H9 (cell line): ENCODE measurements at regions not wholly inside any gene's neighbourhood (a gene's known extent, or its start where the extent isn't known, plus 50 kb on each side); places are given as distances from the start of the nearest gene placed in this dataset.
"Not testable (repeated sequence)": the region's sequence is repeated elsewhere in the genome, so short reads cannot be mapped to it uniquely, and the experiment has no call there.

Experiments used
- DNase-seq: peaks from one replicate; pipeline ENCODE4 v3.0.0-alpha.2; 2017
- H2AFZ ChIP-seq: one replicate; pipeline ENCODE4 v1.6.1; 2013; ENCODE audit warnings: mild to moderate bottlenecking, low read length, control low read depth, moderate library complexity
- H2AK5ac ChIP-seq: 2 replicates; pipeline ENCODE4 v1.6.1; 2013; ENCODE audit warnings: low read length, control low read depth, mixed read lengths; ENCODE audit not compliant: insufficient read length
- H2BK120ac ChIP-seq: one replicate; pipeline ENCODE4 v1.6.1; 2013; ENCODE audit warnings: low read depth, mild to moderate bottlenecking, low read length, control low read depth, inconsistent platforms; ENCODE audit not compliant: poor library complexity, severe bottlenecking
- H2BK12ac ChIP-seq: 2 replicates; pipeline ENCODE4 v1.6.1; 2013; ENCODE audit warnings: low read length, control low read depth, mixed read lengths, low read depth; ENCODE audit not compliant: insufficient read length
- H2BK15ac ChIP-seq: 2 replicates; pipeline ENCODE4 v1.6.1; 2013; ENCODE audit warnings: low read depth, low read length, control low read depth
- H2BK20ac ChIP-seq: one replicate; pipeline ENCODE4 v1.6.1; 2013; ENCODE audit warnings: low read depth, mild to moderate bottlenecking, low read length, control low read depth, inconsistent platforms; ENCODE audit not compliant: poor library complexity, severe bottlenecking
- H2BK5ac ChIP-seq: 2 replicates; pipeline ENCODE4 v1.6.1; 2013; ENCODE audit warnings: low read length, control low read depth, mixed read lengths; ENCODE audit not compliant: insufficient read length
- H3K14ac ChIP-seq: 2 replicates; pipeline ENCODE4 v1.6.1; 2013; ENCODE audit warnings: low read length, control low read depth; ENCODE audit not compliant: insufficient read depth
- H3K18ac ChIP-seq: 2 replicates; pipeline ENCODE4 v1.6.1; 2013; ENCODE audit warnings: low read depth, mild to moderate bottlenecking, mixed read lengths, low read length, control low read depth; ENCODE audit not compliant: insufficient read length
- H3K23ac ChIP-seq: 2 replicates; pipeline ENCODE4 v1.6.1; 2013; ENCODE audit warnings: low read length, control low read depth, mixed read lengths, low read depth; ENCODE audit not compliant: insufficient read length
- H3K23me2 ChIP-seq: 2 replicates; pipeline ENCODE4 v1.6.1; 2013; ENCODE audit warnings: low read depth, mild to moderate bottlenecking, mixed read lengths, low read length, control low read depth; ENCODE audit not compliant: insufficient read length, poor library complexity, severe bottlenecking
- H3K27ac ChIP-seq: 2 replicates; pipeline ENCODE4 v1.5.1; 2013; ENCODE audit warnings: low read length, control low read depth, mixed read lengths, low read depth; ENCODE audit not compliant: insufficient read length
- H3K27me3 ChIP-seq: 2 replicates; pipeline ENCODE4 v1.6.1; 2013; ENCODE audit warnings: low read length, control low read depth, inconsistent platforms; ENCODE audit not compliant: insufficient read depth
- H3K4ac ChIP-seq: 2 replicates; pipeline ENCODE4 v1.6.1; 2013; ENCODE audit warnings: low read depth, mild to moderate bottlenecking, control low read depth, inconsistent platforms, low read length, moderate library complexity
- H3K4me1 ChIP-seq: 2 replicates; pipeline ENCODE4 v1.6.1; 2013; ENCODE audit warnings: low read length, control low read depth, inconsistent platforms; ENCODE audit not compliant: insufficient read depth
- H3K4me2 ChIP-seq: 2 replicates; pipeline ENCODE4 v1.6.1; 2013; ENCODE audit warnings: low read length, control low read depth, mixed read lengths; ENCODE audit not compliant: insufficient read length, insufficient read depth
- H3K56ac ChIP-seq: 2 replicates; pipeline ENCODE4 v1.6.1; 2013; ENCODE audit warnings: low read depth, mild to moderate bottlenecking, mixed read lengths, low read length, control low read depth; ENCODE audit not compliant: insufficient read length
- H3K79me1 ChIP-seq: 2 replicates; pipeline ENCODE4 v1.6.1; 2013; ENCODE audit warnings: low read depth, mild to moderate bottlenecking, moderate library complexity, low read length, control low read depth, inconsistent platforms; ENCODE audit not compliant: insufficient read depth, poor library complexity, severe bottlenecking
- H3K79me2 ChIP-seq: 2 replicates; pipeline ENCODE4 v1.6.1; 2013; ENCODE audit warnings: low read length, control low read depth, inconsistent platforms; ENCODE audit not compliant: insufficient read depth
- H3K9ac ChIP-seq: 2 replicates; pipeline ENCODE4 v1.6.1; 2013; ENCODE audit warnings: low read length, control low read depth, mixed read lengths; ENCODE audit not compliant: insufficient read length; ENCODE audit errors: extremely low read depth
- H3K9me3 ChIP-seq: one replicate; pipeline ENCODE4 v1.6.1; 2013; ENCODE audit warnings: low read depth, low read length, inconsistent platforms; ENCODE audit not compliant: control insufficient read depth
- H3T11ph ChIP-seq: one replicate; pipeline ENCODE4 v1.6.1; 2013; ENCODE audit warnings: mild to moderate bottlenecking, low read length, control low read depth, inconsistent platforms
- H4K20me1 ChIP-seq: one replicate; pipeline ENCODE4 v1.6.1; 2013; ENCODE audit not compliant: control insufficient read depth, insufficient read length, insufficient read depth
- H4K5ac ChIP-seq: 2 replicates; pipeline ENCODE4 v1.6.1; 2013; ENCODE audit warnings: low read depth, mild to moderate bottlenecking, mixed read lengths, low read length, control low read depth; ENCODE audit not compliant: insufficient read length
- H4K8ac ChIP-seq: replicated peaks from 2 replicates; pipeline ENCODE4 v1.6.1; 2013; ENCODE audit warnings: low read length, control low read depth, mixed read lengths, low read depth; ENCODE audit not compliant: insufficient read length
- H4K91ac ChIP-seq: 2 replicates; pipeline ENCODE4 v1.6.1; 2013; ENCODE audit warnings: low read depth, mild to moderate bottlenecking, moderate library complexity, mixed read lengths, low read length, control low read depth; ENCODE audit not compliant: insufficient read length
- H3K27ac Mint-ChIP-seq, 3 experiments: 2 replicates in 2 of 3; 3 replicates in 1 of 3; pipeline ENCODE4 v1.8.0; 2020 to 2021; ENCODE audit warnings: mixed read lengths in 3 of 3, mild to moderate bottlenecking in 1 of 3, moderate library complexity in 1 of 3
- H3K27me3 Mint-ChIP-seq: 2 replicates; pipeline ENCODE4 v1.8.0; 2021; ENCODE audit warnings: low read depth, mild to moderate bottlenecking, moderate library complexity, mixed read lengths
- H3K36me3 Mint-ChIP-seq, 3 experiments: 2 replicates in 2 of 3; 3 replicates in 1 of 3; pipeline ENCODE4 v1.8.0; 2020 to 2021; ENCODE audit warnings: low read depth in 3 of 3, mixed read lengths in 3 of 3; ENCODE audit not compliant: insufficient read depth in 1 of 3
- H3K4me1 Mint-ChIP-seq, 2 experiments: 2 replicates each; pipeline ENCODE4 v1.8.0; 2020; ENCODE audit warnings: mixed read lengths in 2 of 2
- H3K4me3 Mint-ChIP-seq, 2 experiments: 2 replicates in 1 of 2; 3 replicates in 1 of 2; pipeline ENCODE4 v1.8.0; 2020 to 2021; ENCODE audit warnings: mild to moderate bottlenecking in 2 of 2, mixed read lengths in 2 of 2, moderate library complexity in 1 of 2
- H3K9me3 Mint-ChIP-seq, 2 experiments: 2 replicates in 1 of 2; 3 replicates in 1 of 2; pipeline ENCODE4 v1.8.0; 2020; ENCODE audit warnings: mild to moderate bottlenecking in 2 of 2, mixed read lengths in 2 of 2, moderate library complexity in 1 of 2
- CTCF ChIP-seq: fragments of 200-600 bp; sonication (generic); conservative IDR thresholded peaks from 3 replicates; pipeline ENCODE4 v1.8.0; 2021; ENCODE audit warnings: antibody characterized with exemption, mild to moderate bottlenecking
- WGBS: extraction: QIAGEN DNeasy Blood & Tissue Kit; methylation state at CpG from one replicate; pipeline ENCODE4 v1.1.7; 2013; ENCODE audit warnings: missing lambda C conversion rate, low lambda C conversion rate, mixed read lengths; ENCODE audit not compliant: insufficient read length; ENCODE audit errors: extremely low coverage; 5-methylcytosine and 5-hydroxymethylcytosine counted together

GRCh38 chr5:17123010-17123409 lies 94.4 kb upstream of the BASP1 start:
- no CpG with 5 or more reads among the region's 5 CpGs for WGBS
- H3K79me1 ChIP-seq: no peaks in the 10 kb centered on the region
- H3K4ac ChIP-seq: no peak overlapping the region
- DNase-seq: no peak
- H3K36me3 Mint-ChIP-seq: no peaks in the 10 kb centered on the region
- no peak overlapping the region for H2BK15ac ChIP-seq
- no peak for TF ChIP-seq CTCF
- no peaks in the 10 kb centered on the region for H3K4me1 ChIP-seq
- no peaks in the 10 kb centered on the region; the same call in 1 of the 2 replicates for H3K27me3 Mint-ChIP-seq
- H4K20me1 ChIP-seq: no peaks in the 10 kb centered on the region
- H4K8ac ChIP-seq: no peak overlapping the region
- no peaks in the 10 kb centered on the region for H3K23me2 ChIP-seq
- H3K9me3 ChIP-seq: no peaks in the 10 kb centered on the region
- no peak overlapping the region for H2AFZ ChIP-seq
- no peak overlapping the region for H3T11ph ChIP-seq
- no peak overlapping the region for H2BK5ac ChIP-seq
- no peak overlapping the region for H2AK5ac ChIP-seq
- H3K27me3 ChIP-seq: no peaks in the 10 kb centered on the region
- H2BK12ac ChIP-seq: no peak overlapping the region
- H3K4me2 ChIP-seq: no peak overlapping the region
- no peak overlapping the region for H3K56ac ChIP-seq
- no peak overlapping the region for H3K14ac ChIP-seq
- H2BK120ac ChIP-seq: no peak overlapping the region
- H3K27ac ChIP-seq: no peak overlapping the region
- no peak overlapping the region for H3K27ac Mint-ChIP-seq
- H3K23ac ChIP-seq: no peak overlapping the region
- H3K79me2 ChIP-seq: no peaks in the 10 kb centered on the region
- no peak overlapping the region for H4K91ac ChIP-seq
- H3K18ac ChIP-seq: no peak overlapping the region
- H3K4me1 Mint-ChIP-seq: peaks cover 9 to 13% of the 10 kb centered on the region in 2 experiments
- no peaks in the 10 kb centered on the region for H3K9me3 Mint-ChIP-seq
- H4K5ac ChIP-seq: no peak overlapping the region
- H3K4me3 Mint-ChIP-seq: no peak overlapping the region
- no peak overlapping the region for H2BK20ac ChIP-seq
- no peak overlapping the region for H3K9ac ChIP-seq

GRCh38 chr5:17123773-17124172 lies 93.7 kb upstream of the BASP1 start:
- not testable (repeated sequence) for H2BK12ac ChIP-seq, H3K4me2 ChIP-seq, H3T11ph ChIP-seq, H3K14ac ChIP-seq, H3K9me3 ChIP-seq, H4K91ac ChIP-seq, H3K9ac ChIP-seq, H3K79me1 ChIP-seq, H3K4me3 Mint-ChIP-seq, H3K27ac Mint-ChIP-seq, H2BK20ac ChIP-seq, H2BK120ac ChIP-seq, H2BK15ac ChIP-seq, H2AK5ac ChIP-seq, H3K36me3 Mint-ChIP-seq, H3K79me2 ChIP-seq, DNase-seq, H3K27me3 Mint-ChIP-seq, H2BK5ac ChIP-seq, H3K27ac ChIP-seq, H3K27me3 ChIP-seq, H4K8ac ChIP-seq, H3K4ac ChIP-seq, H3K18ac ChIP-seq, H4K5ac ChIP-seq, H3K56ac ChIP-seq, H3K4me1 ChIP-seq, H3K23ac ChIP-seq, H2AFZ ChIP-seq, H3K23me2 ChIP-seq, H3K9me3 Mint-ChIP-seq, H3K4me1 Mint-ChIP-seq, H4K20me1 ChIP-seq
- WGBS: no CpG with 5 or more reads among the region's 3 CpGs
